HG03060 (cell line): ENCODE measurements at regions not wholly inside any gene's neighbourhood (a gene's known extent, or its start where the extent isn't known, plus 50 kb on each side); places are given as distances from the start of the nearest gene placed in this dataset.

Source experiments
- ATAC-seq: cut with Tn5 transposase; IDR thresholded peaks from one replicate; pipeline ENCODE4 v1.9.1; 2021; ENCODE audit warnings: low read depth, moderate number of reproducible peaks; ENCODE audit not compliant: unreplicated experiment

DNA sequence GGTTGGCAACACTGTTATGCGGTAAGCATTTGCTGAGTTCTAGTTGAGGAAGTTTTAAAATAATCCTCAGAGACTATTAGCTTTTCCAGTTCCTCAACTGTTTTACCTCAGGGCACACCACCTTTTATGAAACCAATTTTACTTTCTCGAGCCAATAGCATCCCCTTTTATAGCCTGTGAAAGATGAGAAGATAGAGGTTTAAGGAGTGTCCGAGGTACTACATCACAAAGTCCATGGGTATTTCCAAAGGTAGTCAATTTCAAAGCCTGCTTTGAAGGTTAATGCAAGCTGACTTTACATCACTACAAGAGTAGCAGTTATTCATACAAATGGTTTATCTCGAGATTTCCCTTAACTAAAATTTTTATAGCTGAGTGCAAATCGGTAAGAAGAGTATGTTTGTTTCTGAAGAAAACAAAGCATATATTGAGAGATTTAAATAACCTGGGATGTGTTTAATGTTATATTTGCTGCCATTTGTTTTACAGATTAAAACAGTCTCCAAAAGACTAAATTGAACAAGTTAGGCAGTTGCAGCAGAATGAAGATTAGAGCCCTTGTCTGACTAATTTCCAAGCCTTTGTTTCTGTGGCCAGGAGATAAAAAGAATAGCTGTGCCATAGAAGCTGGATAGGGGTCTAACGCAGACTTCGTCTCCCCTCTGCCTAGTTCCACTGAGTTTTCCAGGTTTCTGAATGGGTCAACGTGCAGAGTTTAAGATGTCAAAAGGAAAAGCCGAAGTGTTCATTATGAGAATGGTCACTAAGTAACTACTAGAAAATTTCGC is 74.7 kb upstream of the TRPC4 start:
- no peak for ATAC-seq

GRCh38 chr13:37942929-37943328 is 73.4 kb upstream of the TRPC4 start:
- ATAC-seq = no peak

- no peak for ATAC-seq
Measured at GRCh38 chr13:37934339-37935191, 65.0 kb upstream of the TRPC4 start.

GRCh38 chr13:37929308-37929707 is 59.7 kb upstream of the TRPC4 start:
- no peak for ATAC-seq

- no peak for ATAC-seq
Measured at GRCh38 chr13:37927561-37927960, 58.0 kb upstream of the TRPC4 start.

DNA sequence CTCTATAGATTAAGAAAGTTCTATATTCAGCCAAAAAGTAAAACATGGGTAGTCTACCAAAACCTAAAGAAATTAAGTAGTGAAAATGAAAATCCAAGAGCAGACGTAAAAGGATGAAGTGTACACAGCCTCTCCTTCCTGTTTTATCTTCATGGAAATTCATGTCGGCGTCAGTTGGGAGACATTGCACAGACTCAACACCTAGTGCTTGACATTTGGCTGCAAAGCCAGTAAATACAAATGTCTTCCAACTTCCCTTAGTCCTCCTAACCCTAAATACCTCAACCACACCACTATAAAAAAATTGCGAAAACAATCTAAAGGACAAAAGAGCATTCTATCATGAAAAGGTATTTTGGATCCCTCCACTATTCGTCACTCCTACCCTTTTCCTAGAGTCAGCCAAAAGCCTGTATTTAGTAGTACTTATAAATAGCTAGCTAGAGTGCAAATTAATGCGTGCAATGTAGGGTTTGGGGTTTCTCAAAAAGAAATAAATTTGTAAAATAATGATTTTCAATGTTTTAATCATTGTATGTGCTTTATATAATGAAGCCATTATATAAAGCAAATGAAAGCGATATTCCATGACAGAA is 56.4 kb upstream of the TRPC4 start:
- no peak for ATAC-seq

GRCh38 chr13:37923236-37923635 is 53.7 kb upstream of the TRPC4 start:
- ATAC-seq = no peak

DNA sequence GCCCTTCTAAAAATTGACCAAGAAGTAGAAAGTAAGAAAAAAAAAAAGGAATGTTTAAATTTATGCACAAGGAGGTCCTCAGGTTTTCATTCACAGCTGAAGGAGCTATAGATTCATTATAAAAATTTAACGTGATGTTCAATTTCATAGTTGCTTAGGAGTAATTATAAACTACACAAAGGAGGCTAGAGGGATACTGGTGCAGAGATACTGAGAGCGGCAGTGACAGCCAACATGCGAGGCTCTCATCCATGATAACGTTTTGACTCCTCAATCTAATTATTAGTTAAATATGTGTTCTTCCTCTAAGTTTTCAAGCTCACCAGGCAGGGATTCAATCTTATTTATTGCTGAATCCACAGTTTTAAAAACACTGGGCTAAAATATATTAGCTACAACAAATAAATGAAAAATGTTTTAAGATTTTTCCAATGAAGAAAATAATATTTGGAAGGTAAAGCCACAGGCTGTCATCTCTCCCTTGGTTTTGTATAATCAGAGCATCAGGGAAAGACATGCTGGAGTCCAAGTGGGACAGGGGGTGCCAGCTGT is 49.8 kb upstream of the TRPC4 start:
- no peak for ATAC-seq
